Nephron (organoid): ENCODE measurements at regions not wholly inside any gene's neighbourhood (a gene's known extent, or its start where the extent isn't known, plus 50 kb on each side); places are given as distances from the start of the nearest gene placed in this dataset.

Experiments used
- H3K27ac Mint-ChIP-seq, 3 experiments: 2 replicates each; pipeline ENCODE4 v1.8.0; 2020; ENCODE audit warnings: mixed read lengths in 3 of 3, mild to moderate bottlenecking in 2 of 3, moderate library complexity in 1 of 3
- H3K27me3 Mint-ChIP-seq: 2 replicates; pipeline ENCODE4 v1.8.0; 2021; ENCODE audit warnings: low read depth, mild to moderate bottlenecking, moderate library complexity, mixed read lengths
- H3K36me3 Mint-ChIP-seq: 2 replicates; pipeline ENCODE4 v1.8.0; 2020; ENCODE audit warnings: low read depth, mixed read lengths
- H3K4me1 Mint-ChIP-seq: 2 replicates; pipeline ENCODE4 v1.8.0; 2020; ENCODE audit warnings: mixed read lengths
- H3K4me3 Mint-ChIP-seq, 3 experiments: 2 replicates each; pipeline ENCODE4 v1.8.0; 2020; ENCODE audit warnings: mild to moderate bottlenecking in 3 of 3, mixed read lengths in 3 of 3, moderate library complexity in 2 of 3
- H3K9me3 Mint-ChIP-seq: 2 replicates; pipeline ENCODE4 v1.8.0; 2020; ENCODE audit warnings: mixed read lengths
- TF ChIP-seq, protein P1 (sequence below), 3 experiments: fragments of 200-600 bp; sonication (generic); IDR thresholded peaks; one replicate each; pipeline ENCODE4 v1.5.0; 2021; ENCODE audit warnings: antibody characterized with exemption in 3 of 3; ENCODE audit not compliant: unreplicated experiment in 3 of 3

GRCh38 chr14:57085043-57085442, 183.7 kb downstream of the EXOC5 start:
- H3K4me1 Mint-ChIP-seq: no peaks in the 10 kb centered on the region
- H3K27ac Mint-ChIP-seq: no peak overlapping the region
- H3K27me3 Mint-ChIP-seq: peaks cover 4% of the 10 kb centered on the region
- H3K9me3 Mint-ChIP-seq: no peaks in the 10 kb centered on the region
- TF ChIP-seq, protein P1, sequence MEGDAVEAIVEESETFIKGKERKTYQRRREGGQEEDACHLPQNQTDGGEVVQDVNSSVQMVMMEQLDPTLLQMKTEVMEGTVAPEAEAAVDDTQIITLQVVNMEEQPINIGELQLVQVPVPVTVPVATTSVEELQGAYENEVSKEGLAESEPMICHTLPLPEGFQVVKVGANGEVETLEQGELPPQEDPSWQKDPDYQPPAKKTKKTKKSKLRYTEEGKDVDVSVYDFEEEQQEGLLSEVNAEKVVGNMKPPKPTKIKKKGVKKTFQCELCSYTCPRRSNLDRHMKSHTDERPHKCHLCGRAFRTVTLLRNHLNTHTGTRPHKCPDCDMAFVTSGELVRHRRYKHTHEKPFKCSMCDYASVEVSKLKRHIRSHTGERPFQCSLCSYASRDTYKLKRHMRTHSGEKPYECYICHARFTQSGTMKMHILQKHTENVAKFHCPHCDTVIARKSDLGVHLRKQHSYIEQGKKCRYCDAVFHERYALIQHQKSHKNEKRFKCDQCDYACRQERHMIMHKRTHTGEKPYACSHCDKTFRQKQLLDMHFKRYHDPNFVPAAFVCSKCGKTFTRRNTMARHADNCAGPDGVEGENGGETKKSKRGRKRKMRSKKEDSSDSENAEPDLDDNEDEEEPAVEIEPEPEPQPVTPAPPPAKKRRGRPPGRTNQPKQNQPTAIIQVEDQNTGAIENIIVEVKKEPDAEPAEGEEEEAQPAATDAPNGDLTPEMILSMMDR (IDR thresholded peaks at IDR 0.05; ENCODE audit: unreplicated experiment in 3 of 3): no peak
- no peak overlapping the region for H3K4me3 Mint-ChIP-seq
- H3K36me3 Mint-ChIP-seq: no peaks in the 10 kb centered on the region

- Mint-ChIP-seq H3K27ac (no peak overlapping the region), H3K4me3 (no peak overlapping the region), H3K9me3 (no peaks in the 10 kb centered on the region), H3K4me1 (no peaks in the 10 kb centered on the region), H3K27me3 (peaks cover 4% of the 10 kb centered on the region), H3K36me3 (no peaks in the 10 kb centered on the region)
- TF ChIP-seq, protein P1 (IDR thresholded peaks at IDR 0.05; ENCODE audit: unreplicated experiment in 3 of 3): no peak
Observed at GRCh38 chr14:57080691-57081090, 188.0 kb downstream of the EXOC5 start.

DNA sequence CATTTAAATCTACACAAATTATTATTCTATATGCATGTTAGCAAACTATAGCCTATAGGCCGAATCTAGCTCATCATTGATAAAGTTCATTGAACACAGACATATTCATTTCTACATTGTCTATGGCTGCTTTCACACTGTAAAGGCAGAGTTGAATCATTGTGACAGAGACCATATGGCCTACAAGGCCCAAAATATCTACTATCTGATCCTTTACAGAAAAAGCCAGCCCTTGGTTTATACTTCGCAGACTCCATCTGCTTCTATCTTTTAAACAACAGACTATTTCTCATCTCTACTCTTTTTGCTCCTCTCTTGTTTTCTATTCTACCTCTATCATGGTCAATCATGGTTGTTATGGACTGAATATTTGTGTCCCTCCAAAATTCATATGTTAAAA, 190.7 kb downstream of the EXOC5 start:
- Mint-ChIP-seq H3K27me3 (peaks cover 4% of the 10 kb centered on the region), H3K9me3 (no peaks in the 10 kb centered on the region), H3K27ac (no peak overlapping the region), H3K4me1 (no peaks in the 10 kb centered on the region), H3K4me3 (no peak overlapping the region), H3K36me3 (no peaks in the 10 kb centered on the region)
- TF ChIP-seq, protein P1 (IDR thresholded peaks at IDR 0.05; ENCODE audit: unreplicated experiment in 3 of 3): no peak

DNA sequence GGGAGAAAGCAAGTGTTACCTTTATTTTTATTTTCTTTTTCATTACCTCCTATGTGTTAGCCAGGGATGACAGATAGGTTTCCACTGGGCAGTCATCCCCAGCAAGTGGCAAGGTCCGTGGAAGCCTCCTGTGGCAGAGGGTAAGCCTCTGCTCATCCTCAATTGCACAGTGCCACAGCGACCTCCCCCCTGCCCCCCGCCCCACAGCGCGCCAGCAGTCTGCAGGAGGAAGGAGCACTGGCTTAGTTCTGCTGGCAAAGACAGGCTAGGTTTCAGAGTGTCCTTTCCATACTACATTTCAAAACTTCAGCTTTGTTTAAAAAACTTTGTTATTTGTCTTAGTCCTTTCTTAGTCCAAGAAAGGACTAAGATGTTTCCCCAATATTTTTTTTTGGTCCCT, 194.7 kb downstream of the EXOC5 start:
- Mint-ChIP-seq H3K27me3 (peaks cover 4% of the 10 kb centered on the region), H3K4me3 (no peak overlapping the region), H3K4me1 (no peaks in the 10 kb centered on the region), H3K9me3 (no peaks in the 10 kb centered on the region), H3K36me3 (no peaks in the 10 kb centered on the region), H3K27ac (no peak overlapping the region)
- TF ChIP-seq, protein P1 (IDR thresholded peaks at IDR 0.05; ENCODE audit: unreplicated experiment in 3 of 3): no peak

- H3K9me3 Mint-ChIP-seq: no peaks in the 10 kb centered on the region
- H3K27me3 Mint-ChIP-seq: peaks cover 26% of the 10 kb centered on the region
- H3K4me1 Mint-ChIP-seq: no peaks in the 10 kb centered on the region
- no peak overlapping the region for H3K4me3 Mint-ChIP-seq
- TF ChIP-seq, protein P1 (IDR thresholded peaks at IDR 0.05; ENCODE audit: unreplicated experiment in 3 of 3): no peak
- H3K36me3 Mint-ChIP-seq: no peaks in the 10 kb centered on the region
- H3K27ac Mint-ChIP-seq: no peak overlapping the region
Observed at GRCh38 chr14:57071639-57072038, 197.1 kb downstream of the EXOC5 start.

DNA sequence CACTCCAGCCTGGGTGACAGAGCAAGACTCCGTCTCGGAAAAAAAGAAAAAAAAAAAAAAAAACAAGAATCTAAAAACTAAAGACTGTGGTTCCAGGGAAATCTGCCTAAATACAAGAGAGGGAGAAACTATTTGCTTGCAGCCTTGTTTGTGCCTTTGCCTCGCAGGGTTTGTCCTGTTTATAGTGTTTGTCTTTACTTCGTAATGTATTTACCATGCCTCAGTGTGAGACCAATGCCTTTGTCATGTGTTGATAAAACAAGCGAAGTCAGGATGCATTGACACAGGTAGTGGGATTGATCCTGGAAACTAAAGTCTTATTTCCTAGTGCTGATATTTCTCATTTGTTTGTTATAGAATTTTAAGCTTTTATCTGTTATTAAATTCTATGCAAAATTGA, 199.0 kb downstream of the EXOC5 start:
- peaks cover 36% of the 10 kb centered on the region for H3K27me3 Mint-ChIP-seq
- H3K4me1 Mint-ChIP-seq: no peaks in the 10 kb centered on the region
- H3K4me3 Mint-ChIP-seq: no peak overlapping the region
- H3K9me3 Mint-ChIP-seq: no peaks in the 10 kb centered on the region
- H3K36me3 Mint-ChIP-seq: no peaks in the 10 kb centered on the region
- no peak overlapping the region for H3K27ac Mint-ChIP-seq
- TF ChIP-seq, protein P1 (IDR thresholded peaks at IDR 0.05; ENCODE audit: unreplicated experiment in 3 of 3): no peak
